ENCODE measurements at regions not wholly inside any gene's neighbourhood (a gene's known extent, or its start where the extent isn't known, plus 50 kb on each side); places are given as distances from the start of the nearest gene placed in this dataset.
A peak's percentile ranks its signal among the peaks of the same experiment; 100 is the strongest.

DNA sequence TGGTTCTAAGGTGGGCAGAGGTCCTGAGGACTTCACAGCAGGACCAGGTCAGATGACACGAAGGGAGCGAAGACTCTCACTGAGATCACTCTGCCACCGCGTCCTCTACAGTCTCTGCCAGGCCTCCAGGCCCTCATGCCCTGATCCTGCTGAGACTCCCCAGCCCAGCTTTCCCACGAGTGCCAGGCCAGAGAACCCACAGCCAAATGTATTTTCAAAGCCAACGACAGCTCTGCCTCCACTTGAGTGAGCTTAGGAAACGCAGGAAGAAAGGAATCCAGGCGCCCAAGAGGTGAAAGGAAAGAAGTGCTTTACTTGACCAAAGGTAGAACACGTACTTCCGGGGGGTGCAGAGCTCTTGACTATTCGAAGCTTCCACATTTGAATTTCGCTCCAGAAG, 275.0 kb downstream of the XXYLT1 start:
- no peak for DNase-seq

DNA sequence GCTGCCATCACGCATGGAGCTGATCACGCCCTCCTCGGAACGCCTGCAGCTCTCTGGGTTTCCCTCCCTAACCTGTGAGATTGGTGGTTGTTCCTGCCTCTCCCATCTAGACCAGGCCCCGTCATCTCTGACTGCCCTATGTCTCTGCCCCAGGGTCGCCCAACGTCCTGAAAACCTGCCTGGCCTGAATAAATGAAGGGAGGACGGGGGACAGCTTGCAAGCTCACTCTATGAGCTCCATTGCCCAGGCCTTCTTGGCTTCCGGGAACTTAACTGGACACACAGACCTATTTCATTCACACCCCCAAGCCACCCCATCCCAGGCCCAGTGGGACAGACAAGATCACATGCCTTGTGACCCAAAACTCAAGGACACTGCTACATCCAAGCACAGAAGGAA, 274.2 kb downstream of the XXYLT1 start:
- no peak for DNase-seq

DNA sequence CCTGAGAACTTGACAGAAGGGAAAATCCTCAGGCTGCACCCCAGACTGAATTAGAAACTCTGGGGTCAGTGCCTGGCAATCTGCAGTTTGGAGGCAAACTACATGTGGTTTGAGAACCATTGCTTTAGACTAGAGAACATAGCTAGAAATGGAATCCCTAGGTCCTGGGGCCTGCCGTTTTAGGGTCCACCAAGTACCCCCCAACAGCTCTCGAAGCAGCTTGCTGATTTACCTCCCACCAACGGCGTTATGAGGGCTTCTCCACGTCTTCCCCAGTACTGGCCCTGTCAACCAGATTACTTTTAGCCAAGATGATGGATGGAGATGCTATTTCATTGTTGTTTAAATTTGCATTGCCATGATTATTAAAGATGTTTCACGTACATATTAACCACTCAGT, 272.5 kb downstream of the XXYLT1 start:
- DNase-seq, result no peak

DNA sequence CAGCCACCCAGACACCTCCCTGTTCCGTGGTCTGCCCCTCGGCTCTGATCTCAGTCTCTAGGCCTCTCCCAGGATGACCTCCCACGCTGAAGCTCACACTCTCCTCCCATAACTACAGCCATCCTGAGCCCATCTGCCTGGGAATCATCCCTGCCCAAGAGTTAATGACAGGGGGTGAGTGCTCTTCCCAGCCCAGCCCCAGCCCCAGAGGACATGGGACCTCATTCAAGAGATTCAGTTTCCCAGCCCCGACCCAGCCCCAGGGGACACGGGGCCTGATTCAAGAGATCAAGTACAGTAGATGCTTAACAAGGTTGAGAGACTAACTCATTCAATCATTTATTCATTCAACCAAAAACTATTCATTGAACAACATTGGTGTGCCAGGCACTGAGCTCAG, 272.0 kb downstream of the XXYLT1 start:
- no peak for DNase-seq

DNA sequence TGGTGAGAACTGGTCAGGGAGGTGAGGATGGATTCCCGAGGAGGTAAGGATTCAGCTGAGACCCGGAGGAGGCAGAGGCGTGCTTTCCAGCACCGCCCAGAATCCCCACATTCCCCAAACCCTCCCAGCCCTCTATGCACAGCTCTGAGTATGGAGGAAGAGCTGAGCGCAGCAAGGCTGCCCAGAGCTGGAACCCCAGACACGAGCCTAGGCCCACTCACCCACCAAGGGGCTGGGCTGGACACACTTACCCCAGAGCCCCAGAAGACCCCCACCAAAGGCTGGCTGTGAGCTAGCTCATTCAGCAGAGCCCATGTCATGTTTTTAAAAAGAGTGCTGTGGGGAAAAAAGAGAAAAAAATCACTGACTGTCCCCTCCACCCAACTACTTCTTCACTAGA, 271.5 kb downstream of the XXYLT1 start:
- no peak for DNase-seq

GRCh38 chr3:195001261-195001660, 269.7 kb downstream of the XXYLT1 start:
- DNase-seq, result no peak

DNA sequence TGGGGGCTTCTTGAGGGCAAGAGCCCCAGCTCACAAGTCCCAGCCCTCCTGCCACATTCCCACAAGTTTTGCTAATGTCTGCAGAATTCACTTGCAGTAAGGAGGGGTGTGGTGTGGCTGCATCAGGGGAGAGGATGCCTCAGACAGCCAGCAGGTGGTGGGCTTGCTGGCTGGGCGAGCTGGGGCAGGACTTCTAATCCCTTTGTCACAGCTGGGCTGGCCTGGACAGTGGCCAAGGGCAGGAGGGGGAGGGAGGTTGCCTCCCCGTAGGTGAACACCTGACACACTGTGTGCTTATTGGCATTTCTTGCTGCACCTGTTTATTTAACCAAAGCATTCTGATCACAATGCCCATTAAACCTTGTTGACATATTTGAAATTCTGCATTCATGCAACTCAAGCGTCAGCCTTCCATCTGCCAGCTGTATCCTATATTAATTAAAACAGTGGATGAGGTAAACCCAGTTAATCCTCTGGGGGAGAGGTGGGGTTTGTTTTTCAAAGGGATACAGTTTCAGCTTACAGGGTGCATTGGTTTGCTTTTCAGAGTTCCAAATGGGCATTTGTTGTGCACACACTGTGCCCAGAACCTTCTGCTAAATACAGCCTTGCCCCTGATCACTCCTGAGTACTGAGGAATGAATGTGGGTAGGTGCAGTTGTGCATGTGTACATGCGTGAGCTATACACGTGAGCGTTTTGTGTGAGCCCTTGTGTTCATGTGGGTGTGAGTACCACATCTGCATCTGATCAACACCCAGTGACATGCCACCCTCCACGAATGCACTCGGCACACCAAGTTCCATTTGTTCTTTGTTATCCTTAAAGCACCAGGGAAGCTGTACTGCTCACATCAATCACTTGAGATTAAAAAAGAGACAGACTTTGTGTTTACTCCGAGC, 268.7 kb downstream of the XXYLT1 start:
- DNase-seq, result peak; percentile 99

DNA sequence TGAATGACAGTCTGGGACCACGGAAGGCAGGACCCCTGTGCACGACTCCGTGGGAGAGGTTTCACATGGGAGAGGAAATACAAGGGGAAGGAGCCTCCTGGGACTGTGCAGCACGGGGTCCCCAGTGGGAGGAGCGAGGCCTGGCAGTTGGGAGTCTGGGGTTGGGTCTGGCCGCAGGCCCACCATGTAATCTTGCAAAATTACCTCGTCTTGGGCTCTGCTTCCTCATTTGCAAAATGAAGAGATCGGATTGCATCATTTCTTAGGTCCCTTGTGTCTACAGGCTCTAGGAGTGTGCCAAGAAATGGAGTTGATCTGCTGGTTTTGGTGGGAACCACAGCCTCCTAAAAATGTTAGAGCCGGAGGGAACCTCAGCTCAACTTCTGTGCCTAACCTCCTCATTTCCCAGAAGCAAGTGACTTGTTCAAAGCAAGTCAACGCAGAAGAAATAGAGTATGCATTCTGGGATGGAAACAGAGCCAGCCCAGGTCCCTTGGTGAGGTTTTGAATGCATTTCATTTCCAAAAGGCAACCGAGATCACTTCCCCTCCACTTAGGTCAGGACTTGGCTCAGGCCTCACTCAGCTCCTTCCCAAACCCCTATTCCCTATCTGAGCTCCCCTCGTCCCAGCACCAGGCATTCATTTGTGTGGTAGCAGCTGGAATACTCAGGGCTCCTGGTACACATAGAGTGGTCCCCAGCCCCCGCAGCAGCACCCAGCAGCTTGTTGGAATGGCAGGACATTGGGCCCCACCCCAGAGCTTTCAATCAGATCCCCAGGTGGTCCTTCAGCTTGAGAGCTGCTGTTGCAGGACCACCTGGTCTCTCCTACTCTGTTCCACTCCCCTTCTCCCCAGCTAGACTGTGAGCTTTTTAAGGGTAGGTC, 267.7 kb downstream of the XXYLT1 start:
- DNase-seq, result peak; percentile 75

DNA sequence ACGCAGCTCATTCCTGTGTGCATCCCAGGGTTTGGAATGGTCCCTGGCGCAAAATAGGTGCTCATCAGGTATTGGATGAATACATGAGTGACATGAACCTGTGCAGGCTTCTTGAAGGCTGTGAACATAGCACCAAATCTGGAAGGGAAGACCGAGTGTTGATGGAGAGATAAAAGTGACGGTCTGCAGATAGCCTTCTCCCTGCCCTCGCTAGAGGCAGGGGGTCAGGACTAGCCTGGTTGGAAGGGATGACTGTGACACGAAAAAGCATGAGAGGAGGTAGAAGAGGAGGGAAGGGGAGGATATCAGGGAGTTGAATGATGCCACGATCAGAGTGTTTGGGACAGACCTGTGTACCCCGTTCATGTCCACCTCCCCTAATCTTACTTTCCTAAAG, 267.1 kb downstream of the XXYLT1 start:
- no peak for DNase-seq

GRCh38 chr3:195004512-195005250, 266.3 kb downstream of the XXYLT1 start:
- no peak for DNase-seq

DNA sequence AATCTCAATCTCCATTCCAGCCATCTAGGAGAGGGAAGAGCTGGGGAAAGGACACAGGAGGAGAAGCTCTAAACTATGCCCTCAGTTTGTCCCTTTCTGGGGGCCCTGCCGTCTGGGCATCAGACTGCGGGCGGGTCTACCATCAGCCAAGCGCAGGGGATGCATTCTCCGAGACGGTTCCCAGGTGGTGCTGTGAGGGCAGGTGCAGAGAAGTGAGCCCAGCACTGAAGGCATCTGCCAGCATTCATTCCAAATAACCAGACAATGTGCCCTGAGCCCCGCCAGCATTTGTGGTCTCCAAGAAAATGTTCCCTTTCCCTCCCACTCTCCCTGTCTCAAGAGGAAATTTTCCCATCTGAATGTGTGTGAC, 265.7 kb downstream of the XXYLT1 start:
- no peak for DNase-seq

DNA sequence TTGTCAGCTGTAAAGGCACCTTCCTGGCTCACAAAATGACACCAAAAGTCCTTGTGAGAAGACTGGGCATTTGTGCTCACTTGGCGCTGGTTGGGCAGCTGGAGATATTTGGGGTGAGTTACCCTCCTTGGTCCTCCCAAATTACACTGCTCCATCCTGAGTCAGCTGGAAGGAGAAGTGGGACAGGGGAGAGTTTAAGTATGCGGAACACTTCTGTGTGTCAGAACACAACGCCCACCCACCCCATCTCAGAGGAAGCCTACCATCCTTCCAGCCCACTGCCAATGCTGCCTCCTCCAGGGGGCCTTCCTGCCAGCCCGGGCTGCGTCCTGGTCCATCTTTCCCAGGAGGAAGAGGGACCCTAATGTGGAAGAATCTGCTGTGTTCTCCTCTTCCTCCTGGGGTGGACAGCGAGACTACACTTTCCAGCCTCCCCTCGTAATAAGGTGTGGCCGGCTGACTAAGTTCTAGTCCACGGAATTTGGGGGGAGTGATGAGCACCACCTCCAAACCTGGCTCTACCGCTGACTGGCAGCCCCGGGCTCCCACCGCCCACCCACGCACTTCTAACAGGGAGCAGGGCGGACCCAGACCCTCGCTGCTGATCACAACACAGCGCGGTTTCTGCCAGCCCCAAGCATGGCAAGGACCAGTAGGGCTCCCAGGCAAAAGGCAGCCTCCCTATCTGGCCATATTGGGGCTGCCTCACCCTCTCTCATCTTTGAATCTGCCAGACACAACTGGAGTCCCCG, 265.0 kb downstream of the XXYLT1 start:
- no peak for DNase-seq

- no peak for DNase-seq
These were observed 263.8 kb downstream of the XXYLT1 start for GRCh38 chr3:195007151-195007550.

GRCh38 chr3:195007766-195008165, 263.2 kb downstream of the XXYLT1 start:
- no peak for DNase-seq

DNA sequence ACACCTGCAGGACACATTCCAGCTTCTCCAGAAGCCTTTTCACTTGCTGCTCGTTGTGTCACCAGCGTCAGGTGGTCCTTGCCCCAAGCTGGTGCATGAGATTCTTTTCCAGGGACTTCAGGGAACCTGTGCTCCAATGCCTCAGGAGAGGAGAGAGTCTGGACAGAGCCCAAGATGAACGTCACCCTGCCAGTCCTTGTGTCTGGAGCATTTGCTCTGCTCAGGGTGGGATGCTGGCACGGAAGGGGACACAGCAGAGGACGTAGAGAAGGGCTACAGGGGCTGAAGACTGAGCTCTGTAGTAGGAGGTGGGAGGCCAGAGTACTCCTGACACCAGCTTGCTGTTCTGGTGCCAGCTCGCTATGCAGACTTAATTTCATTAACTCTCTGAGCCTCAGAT, 262.1 kb downstream of the XXYLT1 start:
- no peak for DNase-seq

- DNase-seq, result no peak
These were observed 261.3 kb downstream of the XXYLT1 start for GRCh38 chr3:195009616-195010015.

GRCh38 chr3:195010551-195011100, 260.3 kb downstream of the XXYLT1 start:
- no peak for DNase-seq

DNA sequence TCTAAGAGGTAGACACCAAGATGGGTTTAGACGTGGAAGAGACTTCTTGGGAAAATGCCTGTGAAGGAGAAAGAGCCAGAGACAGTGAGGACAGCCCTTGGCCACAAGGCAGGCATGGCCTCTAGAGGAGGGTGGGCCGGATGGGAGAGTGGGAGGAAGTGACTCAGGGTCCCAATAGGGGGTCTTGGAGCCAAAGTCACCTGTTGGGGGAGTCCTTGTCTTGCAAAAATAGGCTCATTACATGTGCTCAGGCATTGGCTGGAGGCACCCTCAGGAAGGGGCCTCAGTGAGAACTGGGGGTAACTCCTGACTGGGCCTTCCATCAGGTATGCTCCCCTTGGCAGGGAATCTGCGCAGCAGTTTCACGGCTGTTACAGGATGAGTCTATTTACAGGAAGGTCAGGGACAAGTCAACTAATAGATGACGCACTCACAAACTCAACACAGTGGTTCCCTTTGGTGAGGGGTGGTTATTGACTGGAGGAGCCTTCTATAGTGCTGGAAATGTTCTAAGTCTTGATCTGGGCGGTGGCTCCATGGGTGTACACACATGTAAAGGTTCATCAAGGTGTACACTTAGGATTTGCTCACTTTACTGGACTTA, 259.6 kb downstream of the XXYLT1 start:
- no peak for DNase-seq

- no peak for DNase-seq
These were observed 258.9 kb downstream of the XXYLT1 start for GRCh38 chr3:195012100-195012499.

- no peak for DNase-seq
These were observed 258.4 kb downstream of the XXYLT1 start for GRCh38 chr3:195012571-195012970.

DNA sequence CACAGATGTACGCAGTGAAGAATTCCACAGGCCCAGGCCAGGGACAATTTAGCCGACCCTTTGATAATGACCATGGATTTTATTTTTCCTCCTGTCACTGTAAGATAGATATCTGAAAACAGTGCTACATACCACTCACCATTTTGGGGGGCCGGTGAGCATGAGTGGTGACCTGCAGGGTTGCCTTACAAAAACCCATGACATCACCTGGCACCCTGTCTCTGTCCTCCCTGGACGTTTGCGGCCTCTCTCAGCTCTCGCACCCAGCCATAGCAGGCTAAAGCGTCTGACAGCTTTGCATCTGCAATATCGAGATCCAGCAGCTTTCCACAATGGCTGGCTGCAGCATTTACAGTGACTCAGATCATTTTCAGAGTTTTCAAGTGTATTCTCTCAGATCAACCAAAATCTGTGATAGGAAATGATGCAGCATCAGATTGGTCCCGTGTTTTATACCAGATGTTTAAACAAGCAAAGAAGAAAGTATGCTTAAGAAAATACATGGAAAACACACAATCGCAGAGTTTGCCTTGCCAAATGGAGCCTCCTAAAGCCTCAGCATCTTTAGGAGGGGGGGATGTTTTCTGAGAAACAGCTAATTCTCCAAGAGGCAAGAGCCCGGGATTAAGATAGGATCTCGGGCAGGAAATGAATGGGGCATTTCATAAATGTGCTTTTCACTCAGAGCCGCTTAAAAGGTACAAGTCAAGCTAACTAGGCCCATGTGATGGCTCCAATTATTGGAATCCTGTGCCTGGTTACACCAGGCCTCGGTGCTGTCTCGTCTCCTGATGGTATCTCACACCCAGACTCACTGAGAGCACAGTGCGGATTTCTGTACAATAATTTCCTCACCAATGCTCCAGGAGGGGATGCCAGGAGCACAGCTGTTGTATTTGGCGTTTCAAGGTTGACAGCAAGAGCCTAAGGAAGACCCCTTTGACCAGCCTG, 257.3 kb downstream of the XXYLT1 start:
- no peak for DNase-seq
